GM19023 (cell line): ENCODE measurements at regions not wholly inside any gene's neighbourhood (a gene's known extent, or its start where the extent isn't known, plus 50 kb on each side); places are given as distances from the start of the nearest gene placed in this dataset.
"Not testable (repeated sequence)": the region's sequence is repeated elsewhere in the genome, so short reads cannot be mapped to it uniquely, and the experiment has no call there.

ENCODE experiments used
- ATAC-seq: cut with Tn5 transposase; IDR thresholded peaks from one replicate; pipeline ENCODE4 v1.9.1; 2021; ENCODE audit warnings: mild to moderate bottlenecking, moderate library complexity; ENCODE audit not compliant: unreplicated experiment

DNA sequence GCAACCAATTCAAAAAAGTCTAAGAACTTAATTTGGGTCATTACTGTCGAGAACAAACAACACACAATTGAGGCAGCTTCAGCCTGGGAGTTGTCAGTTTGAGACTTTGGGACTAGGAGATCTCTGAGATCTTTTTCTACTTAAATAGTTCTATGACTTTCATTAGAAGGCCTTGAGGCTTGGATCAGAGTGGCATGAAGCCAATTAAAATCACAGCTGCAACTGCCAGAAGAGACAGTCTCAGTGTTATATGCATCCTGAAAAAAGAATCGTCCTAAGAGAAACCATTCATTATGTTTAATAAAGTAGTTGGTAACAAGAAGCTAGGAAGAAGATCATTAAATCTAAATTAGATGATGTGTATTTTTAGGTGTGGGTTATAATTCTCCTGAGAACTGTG is 170.8 kb upstream of the RASSF8 start:
- no peak for ATAC-seq

DNA sequence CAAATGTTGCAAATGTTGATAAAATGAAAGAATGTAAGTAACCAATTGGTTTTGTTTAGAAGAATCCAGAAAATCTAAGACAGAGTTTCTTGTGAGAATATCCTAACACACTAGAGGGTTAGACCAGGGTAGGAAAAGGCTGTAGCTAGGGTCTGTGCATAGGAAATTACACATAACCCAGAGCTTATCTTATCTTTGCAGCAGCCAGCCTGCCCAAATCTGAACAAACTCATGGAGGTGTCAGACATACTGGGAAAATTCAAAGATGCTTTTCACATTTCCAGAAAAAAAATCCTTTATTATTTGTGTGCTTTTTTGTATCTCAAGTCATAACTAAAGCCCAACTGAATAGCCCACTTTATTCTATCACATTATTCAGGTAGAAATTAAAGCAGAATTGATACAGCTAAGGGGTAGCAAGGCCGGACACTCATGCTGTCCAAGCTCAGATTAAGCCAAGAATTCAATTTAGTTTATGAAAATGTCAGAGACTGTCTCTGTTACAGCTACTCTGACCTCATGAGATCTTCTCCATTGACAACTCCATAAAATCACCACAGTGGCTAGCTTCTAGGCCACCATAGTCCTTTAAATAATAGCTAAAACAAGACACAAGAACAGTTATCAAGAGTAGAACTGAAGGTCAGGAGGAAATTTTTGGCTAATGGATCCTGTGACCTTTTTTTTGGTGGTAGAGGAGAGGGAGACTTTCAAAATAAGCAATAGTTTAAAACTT is 169.6 kb upstream of the RASSF8 start:
- ATAC-seq, result no peak

GRCh38 chr12:25789541-25789944 is 168.9 kb upstream of the RASSF8 start:
- ATAC-seq, result no peak

DNA sequence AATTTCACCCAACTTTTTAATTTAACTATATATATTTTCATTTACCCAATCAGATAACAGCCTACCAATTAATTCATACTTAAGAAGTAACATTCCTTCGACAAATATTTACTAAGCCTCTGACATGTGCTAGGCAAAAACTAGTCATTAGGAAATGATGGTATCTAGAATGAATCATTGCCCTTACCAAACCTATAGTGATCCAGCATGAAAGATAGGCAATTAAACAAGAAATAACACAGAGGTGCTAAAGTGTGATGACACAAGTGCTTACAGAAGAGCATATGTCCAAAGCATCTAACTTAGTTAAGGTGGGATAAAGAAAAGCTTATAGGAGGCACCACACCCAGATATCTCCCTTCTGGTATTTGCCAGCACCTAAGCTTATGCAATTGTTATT is 166.5 kb upstream of the RASSF8 start:
- ATAC-seq, result no peak

DNA sequence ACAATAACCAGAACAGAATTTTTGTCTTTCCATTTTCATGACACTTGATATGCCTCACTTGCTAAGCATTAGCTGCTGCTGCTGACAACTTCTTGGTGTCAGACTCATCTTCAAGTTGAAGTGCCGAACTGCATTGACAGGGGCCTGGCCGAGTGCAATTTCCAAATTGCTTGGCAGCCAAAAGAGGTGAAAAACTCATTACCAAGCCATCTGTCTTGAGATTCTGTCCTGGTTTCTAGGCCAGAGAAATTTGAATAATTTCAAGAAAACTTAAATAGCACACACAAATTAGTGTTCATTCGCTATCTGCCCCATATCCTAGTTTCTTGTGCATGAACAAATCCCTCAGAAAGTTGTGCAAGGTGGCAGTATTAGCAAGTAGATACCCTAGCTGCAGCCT is 165.3 kb upstream of the RASSF8 start:
- ATAC-seq, result no peak

GRCh38 chr12:25794571-25794970 is 163.9 kb upstream of the RASSF8 start:
- no peak for ATAC-seq

GRCh38 chr12:25796523-25797000 is 161.9 kb upstream of the RASSF8 start:
- ATAC-seq, result no peak

GRCh38 chr12:25797386-25797785 is 161.1 kb upstream of the RASSF8 start:
- ATAC-seq, result no peak

GRCh38 chr12:25797949-25798348 is 160.5 kb upstream of the RASSF8 start:
- ATAC-seq, result no peak

- ATAC-seq, result no peak
Measured at GRCh38 chr12:25800101-25800500, 158.4 kb upstream of the RASSF8 start.

- no peak for ATAC-seq
Measured at GRCh38 chr12:25801734-25802133, 156.7 kb upstream of the RASSF8 start.

- ATAC-seq, result no peak
Measured at GRCh38 chr12:25802143-25802542, 156.3 kb upstream of the RASSF8 start.

GRCh38 chr12:25803029-25803664 is 155.3 kb upstream of the RASSF8 start:
- ATAC-seq, result not testable (repeated sequence)

DNA sequence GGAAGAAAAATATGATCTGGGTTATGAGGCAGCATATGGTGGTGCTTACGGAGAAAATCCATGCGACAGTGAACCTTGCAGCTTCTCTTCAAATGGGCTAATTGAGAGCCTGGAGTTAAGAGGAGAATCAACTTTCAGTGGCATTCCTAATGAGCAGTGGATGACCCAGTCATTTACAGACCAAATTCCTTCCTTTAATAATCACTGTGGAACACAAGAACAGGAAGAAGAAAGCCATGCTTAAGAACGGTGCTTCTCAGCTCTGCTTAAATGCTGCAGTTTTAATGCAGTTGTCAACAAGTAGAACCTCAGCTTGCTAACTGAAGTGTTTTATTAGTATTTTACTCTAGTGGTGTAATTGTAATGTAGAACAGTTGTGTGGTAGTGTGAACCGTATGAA is 154.2 kb upstream of the RASSF8 start:
- not testable (repeated sequence) for ATAC-seq

- ATAC-seq, result no peak
Measured at GRCh38 chr12:25806271-25806670, 152.2 kb upstream of the RASSF8 start.

GRCh38 chr12:25808604-25809003 is 149.9 kb upstream of the RASSF8 start:
- ATAC-seq, result no peak

- no peak for ATAC-seq
Measured at GRCh38 chr12:25810683-25811082, 147.8 kb upstream of the RASSF8 start.

DNA sequence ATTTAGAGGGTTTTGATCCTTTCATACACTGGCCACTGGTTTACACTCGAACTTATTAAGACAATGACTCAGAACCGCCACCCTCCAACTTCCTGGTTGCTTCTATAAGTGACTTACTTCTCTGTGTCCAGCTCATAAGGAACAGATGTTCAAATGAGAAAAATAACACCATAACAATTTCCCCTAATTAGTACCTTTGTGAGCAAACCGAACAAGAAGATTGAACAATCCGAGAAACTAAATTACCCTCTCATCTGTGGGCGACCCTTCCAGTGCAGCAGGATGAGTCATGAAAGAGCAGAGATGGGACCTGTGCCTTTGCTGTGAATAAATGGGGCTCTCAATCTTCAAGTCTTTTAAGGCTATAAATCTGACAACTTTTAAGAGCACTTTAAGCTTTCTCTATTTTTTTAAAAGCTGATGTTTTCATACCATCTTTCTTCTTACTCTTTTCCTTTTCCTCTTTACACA is 146.8 kb upstream of the RASSF8 start:
- ATAC-seq, result no peak

DNA sequence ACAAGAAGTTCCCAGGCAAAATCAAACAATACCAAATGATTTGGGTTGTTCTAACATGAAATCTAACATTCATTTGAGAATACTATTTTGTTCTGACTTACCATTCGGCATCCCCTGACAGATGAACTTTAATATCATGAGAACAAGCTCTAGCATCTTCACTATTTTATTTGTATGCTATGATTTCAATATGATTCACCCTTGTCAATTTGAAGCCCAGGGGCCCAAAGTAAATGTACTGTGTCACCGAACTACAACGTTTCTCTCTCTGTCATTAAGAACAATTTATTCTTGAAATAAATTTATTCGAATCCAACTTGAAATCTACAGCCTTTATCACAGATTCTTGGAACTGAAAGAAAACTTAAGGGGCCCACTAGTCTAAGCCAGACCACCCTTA is 146.2 kb upstream of the RASSF8 start:
- no peak for ATAC-seq

GRCh38 chr12:25813843-25814242 is 144.6 kb upstream of the RASSF8 start:
- no peak for ATAC-seq

DNA sequence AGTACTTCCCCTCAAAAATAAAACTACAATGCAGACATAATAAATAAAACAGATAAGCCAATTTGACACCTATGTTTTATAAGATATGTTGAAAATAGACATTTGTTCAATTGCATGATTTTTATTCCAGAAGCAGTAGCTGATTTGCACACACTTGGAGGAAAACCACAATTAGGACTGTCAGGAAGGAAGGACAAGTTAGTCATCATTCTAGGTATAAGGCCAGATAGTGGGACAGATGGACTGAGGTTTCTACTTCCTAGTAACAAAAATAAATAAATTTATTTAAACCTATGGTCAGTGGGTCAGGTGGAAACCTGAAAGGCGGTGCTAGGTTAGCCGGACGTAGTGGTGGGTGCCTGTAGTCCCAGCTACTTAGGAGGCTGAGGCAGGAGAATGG is 141.8 kb upstream of the RASSF8 start:
- ATAC-seq, result no peak

DNA sequence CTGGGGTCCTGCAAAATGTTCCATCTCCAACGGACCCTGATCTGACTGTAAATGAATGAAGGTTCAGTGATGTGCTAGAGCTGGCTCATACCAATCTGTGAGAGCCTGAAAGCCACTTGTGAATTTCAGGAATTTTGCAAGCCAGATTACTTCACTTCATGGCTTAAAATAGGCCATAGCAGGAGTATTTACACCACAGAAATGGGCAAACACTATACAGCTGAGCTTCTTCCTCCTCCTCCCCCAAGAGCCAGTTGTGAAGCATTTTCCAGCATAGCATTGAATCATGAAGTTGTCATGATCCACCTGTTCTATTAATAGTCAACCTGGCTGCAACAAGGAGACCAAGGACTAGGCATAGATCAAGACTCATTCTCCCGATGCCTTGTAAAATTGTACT is 141.3 kb upstream of the RASSF8 start:
- ATAC-seq, result no peak
